Heart left ventricle (tissue), 16 donors: ENCODE measurements at regions not wholly inside any gene's neighbourhood (a gene's known extent, or its start where the extent isn't known, plus 50 kb on each side); places are given as distances from the start of the nearest gene placed in this dataset.

Experiments
- ATAC-seq, 4 donors: fragments of 200-7000 bp; cut with Tn5 transposase; one replicate each; pipeline ENCODE4 v1.9.1; 2020 to 2022; ENCODE audit warnings: moderate library complexity in 4 of 4, mild to moderate bottlenecking in 3 of 4, moderate number of reproducible peaks in 1 of 4
- DNase-seq, 5 donors: peaks; one replicate each; pipeline ENCODE4 v3.0.0-alpha.2; 2020
- H3K27ac ChIP-seq, 12 donors: fragments of 200-600 bp; sonication (generic) in 4 of 12; one replicate each; pipeline versions ENCODE4 v1.5.0 to v1.8.0; 2016 to 2022; ENCODE audit warnings: mild to moderate bottlenecking in 2 of 12
- H3K27me3 ChIP-seq, 9 donors: fragments of 200-600 bp; sonication (generic) in 2 of 9; one replicate each; pipeline versions ENCODE4 v1.5.1 to v1.8.0; 2016 to 2022; ENCODE audit warnings: mild to moderate bottlenecking in 3 of 9
- H3K36me3 ChIP-seq, 9 donors: fragments of 200-600 bp; sonication (generic) in 2 of 9; one replicate each; pipeline versions ENCODE4 v1.5.0 to v1.8.0; 2018 to 2022; ENCODE audit warnings: mild to moderate bottlenecking in 2 of 9
- H3K4me1 ChIP-seq, 12 donors: fragments of 200-600 bp; sonication (generic) in 4 of 12; one replicate each; pipeline versions ENCODE4 v1.5.0 to v1.8.0; 2016 to 2022; ENCODE audit warnings: mild to moderate bottlenecking in 3 of 12
- H3K4me3 ChIP-seq, 12 donors: fragments of 200-600 bp; sonication (generic) in 4 of 12; one replicate each; pipeline versions ENCODE4 v1.5.0 to v1.8.0; 2017 to 2022; ENCODE audit warnings: mild to moderate bottlenecking in 9 of 12, moderate library complexity in 4 of 12
- H3K9me3 ChIP-seq, 12 donors: fragments of 200-600 bp; sonication (generic) in 4 of 12; one replicate each; pipeline versions ENCODE4 v1.5.0 to v1.8.0; 2016 to 2022; ENCODE audit warnings: mild to moderate bottlenecking in 1 of 12
- POLR2A ChIP-seq, 2 donors: fragments of 450-650 bp; IDR thresholded peaks; one replicate each; pipeline ENCODE4 v1.6.1; 2017; ENCODE audit warnings: antibody characterized with exemption in 2 of 2, mild to moderate bottlenecking in 2 of 2, moderate library complexity in 2 of 2
- WGBS, 4 donors: extraction: QIAGEN DNeasy Blood & Tissue Kit in 2 of 4; methylation state at CpG; one replicate each; pipeline versions ENCODE4 v1.1.5 to v1.1.7; 2013 to 2018; 5-methylcytosine and 5-hydroxymethylcytosine counted together
- intact Hi-C, 10 donors: fragments of 100-400 bp; cut with DNase I; formaldehyde crosslinking; loops; one replicate each; pipeline versions ENCODE4 v1.11.1 to v1.14.2; 2022
- TF ChIP-seq, protein P1 (sequence below), 12 donors: fragments of 200-600 bp; sonication (generic) in 4 of 12; IDR thresholded peaks; one replicate each; pipeline versions ENCODE4 v1.5.0 to v1.8.0; 2018 to 2022; ENCODE audit warnings: antibody characterized with exemption in 12 of 12, mild to moderate bottlenecking in 5 of 12
- donor health status: ischemic (EF 13 %, LVEDD 7.1; RV severe dilation, severe dysfunction).
- donor health status: healthy with polysubstance abuse.
- donor health status: DM: no; HTN: yes; CAD: no.
- donor health status: DM: no; HTN: no; CAD: no.
- donor health status: ischemic (EF 25% LVEDD 6.9; RV normal size, moderate dysfunction).
- donor health status: ischemic (EF 25% LVEDD 5.7; RV mildly dilated, moderate dysfunction).
- donor health status: healthy.
- donor health status: DM: yes; HTN: yes; CAD: no.
- donor health status: ischemic (EF 35%, LVEDD 5.7; RV mildly dilated, moderate dysfunction).
- donor health status: nonischemic (EF 11% LVEDD 7.7; RV severe dilation, severe dysfunction).
- donor health status: DM: yes; HTN: yes; CAD: no.
- donor health status: PGD.
- donor health status: ischemic (EF 29% LVEDD 5.4; RV normal size, mild dysfunction).
- donor health status: nonischemic (EF 23%, LVEDD 6.1; RV moderate dilation, normal function).

DNA sequence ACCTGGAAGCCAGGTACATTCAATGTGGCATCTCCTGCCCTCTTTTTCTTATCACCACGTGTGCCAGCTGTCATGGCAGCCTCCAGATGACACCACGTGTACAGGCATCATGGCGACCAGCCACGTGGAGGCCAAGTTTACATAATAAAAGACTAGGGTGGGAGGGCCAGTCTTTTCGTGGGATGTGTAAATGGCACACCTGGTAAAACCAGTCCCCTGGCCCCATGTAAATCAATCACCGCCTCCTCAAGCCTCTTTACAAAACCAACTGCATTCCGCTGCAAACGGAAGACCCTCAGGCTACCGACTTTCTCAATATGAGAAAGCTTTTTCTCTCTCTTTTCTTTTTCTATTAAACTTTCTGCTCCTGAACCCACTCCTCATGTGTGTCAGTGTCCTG is 65.1 kb upstream of the PHF14 start:
- intact Hi-C loops, result no loop called here
- H3K4me1 ChIP-seq, result no peaks in the 10 kb centered on the region
- ATAC-seq, result no peak
- no peak for DNase-seq
- H3K27ac ChIP-seq, result no peak overlapping the region
- H3K4me3 ChIP-seq, result no peak overlapping the region
- peaks cover 0 to 26% (median 9%) of the 10 kb centered on the region in 12 donors for H3K9me3 ChIP-seq
- no peaks in the 10 kb centered on the region for H3K27me3 ChIP-seq
- 56 to 63% (median 61%) methylated on average over 9 of the region's 9 CpGs for WGBS, 4 donors
- TF ChIP-seq, protein P1, sequence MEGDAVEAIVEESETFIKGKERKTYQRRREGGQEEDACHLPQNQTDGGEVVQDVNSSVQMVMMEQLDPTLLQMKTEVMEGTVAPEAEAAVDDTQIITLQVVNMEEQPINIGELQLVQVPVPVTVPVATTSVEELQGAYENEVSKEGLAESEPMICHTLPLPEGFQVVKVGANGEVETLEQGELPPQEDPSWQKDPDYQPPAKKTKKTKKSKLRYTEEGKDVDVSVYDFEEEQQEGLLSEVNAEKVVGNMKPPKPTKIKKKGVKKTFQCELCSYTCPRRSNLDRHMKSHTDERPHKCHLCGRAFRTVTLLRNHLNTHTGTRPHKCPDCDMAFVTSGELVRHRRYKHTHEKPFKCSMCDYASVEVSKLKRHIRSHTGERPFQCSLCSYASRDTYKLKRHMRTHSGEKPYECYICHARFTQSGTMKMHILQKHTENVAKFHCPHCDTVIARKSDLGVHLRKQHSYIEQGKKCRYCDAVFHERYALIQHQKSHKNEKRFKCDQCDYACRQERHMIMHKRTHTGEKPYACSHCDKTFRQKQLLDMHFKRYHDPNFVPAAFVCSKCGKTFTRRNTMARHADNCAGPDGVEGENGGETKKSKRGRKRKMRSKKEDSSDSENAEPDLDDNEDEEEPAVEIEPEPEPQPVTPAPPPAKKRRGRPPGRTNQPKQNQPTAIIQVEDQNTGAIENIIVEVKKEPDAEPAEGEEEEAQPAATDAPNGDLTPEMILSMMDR (IDR thresholded peaks at IDR 0.05), result no peak
- no peak for TF ChIP-seq POLR2A (IDR thresholded peaks at IDR 0.05)
- no peaks in the 10 kb centered on the region for H3K36me3 ChIP-seq

DNA sequence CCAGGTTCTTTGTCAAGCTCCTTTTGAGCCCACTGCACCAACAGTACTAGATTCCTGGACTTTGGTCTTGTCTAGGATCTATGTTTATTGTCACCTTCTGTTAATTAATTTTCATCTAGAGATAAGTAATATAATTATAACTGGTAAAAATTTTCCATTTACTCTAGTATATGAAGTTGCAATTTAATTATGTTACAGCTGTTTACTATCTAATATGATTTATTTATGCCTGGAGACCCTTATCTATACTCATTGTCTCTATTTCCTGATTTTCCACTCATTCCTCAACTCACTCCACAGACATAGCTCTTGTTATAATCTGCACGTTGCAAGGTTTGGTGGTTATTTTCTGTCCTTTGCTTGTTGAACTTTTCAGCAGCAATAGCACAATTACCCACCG is 63.2 kb upstream of the PHF14 start:
- intact Hi-C loops, result no loop called here

DNA sequence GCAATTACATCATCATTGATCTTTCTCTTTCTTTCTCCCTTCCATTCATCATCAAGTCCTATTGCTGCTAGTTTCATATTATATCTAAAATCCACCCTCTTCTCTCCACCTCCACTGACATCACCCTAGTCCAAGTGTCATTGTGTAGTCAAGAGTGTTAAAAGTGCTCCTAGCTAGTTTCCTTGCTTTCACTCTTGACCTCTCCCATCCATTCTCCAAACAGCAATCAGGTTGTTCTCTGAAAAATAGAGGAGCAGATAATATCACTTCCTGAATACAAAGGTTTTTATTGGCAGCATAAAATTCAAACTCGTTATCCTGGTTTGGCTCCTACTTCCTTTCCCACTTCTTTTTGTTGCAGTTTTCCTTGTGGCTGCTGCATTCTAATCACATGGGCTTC is 61.6 kb upstream of the PHF14 start:
- H3K9me3 ChIP-seq, result peaks cover 0 to 26% (median 9%) of the 10 kb centered on the region in 12 donors
- H3K4me3 ChIP-seq, result no peak overlapping the region
- no peaks in the 10 kb centered on the region for H3K27me3 ChIP-seq

More for the DNA sequence above, 63.2 kb upstream of the PHF14 start:
- no peak for DNase-seq
- 82 to 89% (median 86%) methylated on average over 2 of the region's 2 CpGs for WGBS, 4 donors
- Histone ChIP-seq H3K4me1 (no peaks in the 10 kb centered on the region), H3K36me3 (no peaks in the 10 kb centered on the region), H3K4me3 (no peak overlapping the region), H3K27ac (no peak overlapping the region), H3K9me3 (peaks cover 0 to 26% (median 9%) of the 10 kb centered on the region in 12 donors), H3K27me3 (no peaks in the 10 kb centered on the region)
- no peak for ATAC-seq
- no peak for TF ChIP-seq POLR2A (IDR thresholded peaks at IDR 0.05)
- TF ChIP-seq, protein P1 (IDR thresholded peaks at IDR 0.05), result no peak

DNA sequence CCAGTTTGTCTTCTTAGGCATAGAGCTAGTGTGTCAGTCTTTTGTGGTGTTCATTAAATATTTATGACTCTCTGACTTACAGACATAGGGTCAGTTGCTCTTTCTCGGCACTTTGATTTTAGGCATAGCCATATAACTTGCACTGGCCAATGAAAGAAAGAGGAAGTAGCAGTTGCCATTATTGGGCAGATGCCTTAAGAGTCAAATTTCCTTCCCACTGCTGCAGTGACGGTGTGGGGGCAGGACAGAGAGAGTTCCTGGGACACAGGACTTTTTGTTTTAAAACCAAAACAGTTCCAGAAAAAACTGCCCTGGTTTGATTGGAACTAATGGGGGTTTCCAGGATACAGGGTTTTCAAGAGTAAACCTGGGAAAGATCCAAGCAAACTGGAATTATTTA is 60.2 kb upstream of the PHF14 start:
- no peak for TF ChIP-seq POLR2A (IDR thresholded peaks at IDR 0.05)
- TF ChIP-seq, protein P1 (IDR thresholded peaks at IDR 0.05), result no peak
- Histone ChIP-seq H3K27ac (no peak overlapping the region), H3K27me3 (no peaks in the 10 kb centered on the region), H3K9me3 (peaks cover 0 to 26% (median 9%) of the 10 kb centered on the region in 12 donors), H3K4me3 (no peak overlapping the region), H3K36me3 (no peaks in the 10 kb centered on the region), H3K4me1 (no peaks in the 10 kb centered on the region)
- intact Hi-C loops, result no loop called here
- WGBS, 4 donors, result 59 to 69% (median 62%) methylated on average over 2 of the region's 2 CpGs
- DNase-seq (no peak), ATAC-seq (no peak)

More for the DNA sequence above, 61.6 kb upstream of the PHF14 start:
- 58 to 68% (median 62%) methylated on average over 1 of the region's 1 CpG for WGBS, 4 donors
- Histone ChIP-seq H3K4me1 (no peaks in the 10 kb centered on the region), H3K36me3 (no peaks in the 10 kb centered on the region), H3K27ac (no peak overlapping the region)
- TF ChIP-seq, protein P1 (IDR thresholded peaks at IDR 0.05), result no peak
- no peak for TF ChIP-seq POLR2A (IDR thresholded peaks at IDR 0.05)
- intact Hi-C loops, result no loop called here
- ATAC-seq (no peak), DNase-seq (no peak)
